Nephron (organoid): ENCODE measurements at regions not wholly inside any gene's neighbourhood (a gene's known extent, or its start where the extent isn't known, plus 50 kb on each side); places are given as distances from the start of the nearest gene placed in this dataset.

Experiments
- H3K27ac Mint-ChIP-seq, 3 experiments: 2 replicates each; pipeline ENCODE4 v1.8.0; 2020; ENCODE audit warnings: mixed read lengths in 3 of 3, mild to moderate bottlenecking in 2 of 3, moderate library complexity in 1 of 3
- H3K27me3 Mint-ChIP-seq: 2 replicates; pipeline ENCODE4 v1.8.0; 2021; ENCODE audit warnings: low read depth, mild to moderate bottlenecking, moderate library complexity, mixed read lengths
- H3K36me3 Mint-ChIP-seq: 2 replicates; pipeline ENCODE4 v1.8.0; 2020; ENCODE audit warnings: low read depth, mixed read lengths
- H3K4me1 Mint-ChIP-seq: 2 replicates; pipeline ENCODE4 v1.8.0; 2020; ENCODE audit warnings: mixed read lengths
- H3K4me3 Mint-ChIP-seq, 3 experiments: 2 replicates each; pipeline ENCODE4 v1.8.0; 2020; ENCODE audit warnings: mild to moderate bottlenecking in 3 of 3, mixed read lengths in 3 of 3, moderate library complexity in 2 of 3
- H3K9me3 Mint-ChIP-seq: 2 replicates; pipeline ENCODE4 v1.8.0; 2020; ENCODE audit warnings: mixed read lengths
- TF ChIP-seq, protein P1 (sequence below), 3 experiments: fragments of 200-600 bp; sonication (generic); IDR thresholded peaks; one replicate each; pipeline ENCODE4 v1.5.0; 2021; ENCODE audit warnings: antibody characterized with exemption in 3 of 3; ENCODE audit not compliant: unreplicated experiment in 3 of 3

DNA sequence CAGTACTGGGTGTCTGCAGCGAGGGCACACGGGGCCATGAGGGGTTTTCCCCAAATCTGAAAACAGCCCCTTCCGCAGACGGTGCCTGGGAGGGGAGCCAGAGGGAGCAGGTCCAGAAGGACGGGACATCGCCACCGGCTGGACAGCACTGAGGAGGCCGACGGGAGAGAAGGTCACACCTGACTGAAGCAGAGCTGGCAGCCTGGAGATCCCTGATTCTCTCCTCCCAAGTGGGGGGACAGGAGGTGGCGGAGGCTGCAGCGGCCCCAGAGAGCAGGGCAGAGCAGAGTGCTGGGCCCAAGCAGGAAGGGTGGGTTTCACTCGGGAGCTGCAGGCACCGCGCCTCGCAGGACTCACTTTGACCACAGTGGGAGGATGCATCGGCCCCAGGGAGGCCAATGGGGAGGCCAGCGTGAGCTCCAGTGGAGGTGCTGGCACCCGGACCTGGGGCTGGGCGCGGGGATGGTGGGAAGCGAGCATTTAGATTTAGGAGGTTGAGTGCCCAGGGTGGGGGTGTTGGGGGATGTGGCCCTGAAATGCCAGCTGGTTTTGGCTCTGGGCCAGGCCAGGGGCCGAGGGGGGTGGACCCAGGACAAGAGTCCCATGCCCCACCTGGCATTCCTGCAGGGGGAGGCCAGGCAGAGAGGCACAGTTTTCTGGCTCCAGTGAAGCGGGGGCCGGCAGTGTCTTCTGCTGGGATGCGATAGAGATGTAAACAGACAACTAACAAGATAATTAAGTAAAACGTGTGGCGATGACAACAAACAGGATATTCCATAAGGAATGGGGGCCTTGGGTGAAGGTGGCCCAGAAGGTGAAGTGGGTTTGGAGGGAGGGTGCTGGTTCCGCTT lies 92.3 kb upstream of the FGF3 start:
- peaks cover 27% of the 10 kb centered on the region for H3K4me1 Mint-ChIP-seq
- no peak overlapping the region for H3K4me3 Mint-ChIP-seq
- H3K9me3 Mint-ChIP-seq = no peaks in the 10 kb centered on the region
- H3K36me3 Mint-ChIP-seq = no peaks in the 10 kb centered on the region
- TF ChIP-seq, protein P1, sequence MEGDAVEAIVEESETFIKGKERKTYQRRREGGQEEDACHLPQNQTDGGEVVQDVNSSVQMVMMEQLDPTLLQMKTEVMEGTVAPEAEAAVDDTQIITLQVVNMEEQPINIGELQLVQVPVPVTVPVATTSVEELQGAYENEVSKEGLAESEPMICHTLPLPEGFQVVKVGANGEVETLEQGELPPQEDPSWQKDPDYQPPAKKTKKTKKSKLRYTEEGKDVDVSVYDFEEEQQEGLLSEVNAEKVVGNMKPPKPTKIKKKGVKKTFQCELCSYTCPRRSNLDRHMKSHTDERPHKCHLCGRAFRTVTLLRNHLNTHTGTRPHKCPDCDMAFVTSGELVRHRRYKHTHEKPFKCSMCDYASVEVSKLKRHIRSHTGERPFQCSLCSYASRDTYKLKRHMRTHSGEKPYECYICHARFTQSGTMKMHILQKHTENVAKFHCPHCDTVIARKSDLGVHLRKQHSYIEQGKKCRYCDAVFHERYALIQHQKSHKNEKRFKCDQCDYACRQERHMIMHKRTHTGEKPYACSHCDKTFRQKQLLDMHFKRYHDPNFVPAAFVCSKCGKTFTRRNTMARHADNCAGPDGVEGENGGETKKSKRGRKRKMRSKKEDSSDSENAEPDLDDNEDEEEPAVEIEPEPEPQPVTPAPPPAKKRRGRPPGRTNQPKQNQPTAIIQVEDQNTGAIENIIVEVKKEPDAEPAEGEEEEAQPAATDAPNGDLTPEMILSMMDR (IDR thresholded peaks at IDR 0.05; ENCODE audit: unreplicated experiment in 3 of 3) = no peak
- H3K27ac Mint-ChIP-seq = peak overlapping the region in 1 of 3 experiments; percentile 75
- H3K27me3 Mint-ChIP-seq = peaks cover 30% of the 10 kb centered on the region

DNA sequence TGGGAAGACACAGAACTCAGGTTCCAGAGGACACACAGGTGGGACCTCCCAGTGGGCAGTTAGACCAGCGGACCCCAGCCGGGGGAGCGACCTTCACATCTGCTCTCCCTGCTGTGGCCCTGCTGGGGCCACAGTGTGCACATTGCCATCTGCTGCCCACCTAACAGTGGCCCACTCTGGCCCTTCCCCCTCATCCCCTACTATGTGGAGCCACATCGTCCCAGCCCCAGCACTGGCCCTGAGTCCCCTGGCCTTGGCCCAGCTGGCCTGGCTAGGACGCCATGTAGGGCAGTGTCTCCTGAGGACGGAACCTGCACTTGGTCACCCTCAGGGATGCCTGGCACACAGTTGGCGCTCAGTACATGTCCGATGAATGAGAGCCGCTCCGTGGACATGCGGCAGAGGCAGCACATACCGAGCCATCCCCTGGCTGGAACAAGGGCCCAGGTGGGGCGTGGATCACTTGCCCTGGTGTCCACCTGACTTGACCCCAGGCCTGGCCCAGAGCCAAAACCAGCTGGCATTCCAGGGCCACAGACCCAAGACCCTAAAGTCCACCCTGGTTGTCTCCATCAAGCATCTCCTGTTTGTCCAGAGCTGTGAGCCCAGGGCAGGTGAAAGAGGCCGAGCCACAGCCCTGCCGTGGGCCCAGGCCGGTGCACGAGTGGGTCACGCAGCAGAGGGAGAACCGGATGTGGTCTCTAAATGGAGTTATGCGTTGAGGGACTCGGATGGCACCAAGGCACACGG lies 93.1 kb upstream of the FGF3 start:
- Mint-ChIP-seq H3K4me1 (peaks cover 21% of the 10 kb centered on the region), H3K27me3 (peaks cover 24% of the 10 kb centered on the region), H3K9me3 (no peaks in the 10 kb centered on the region), H3K36me3 (no peaks in the 10 kb centered on the region), H3K4me3 (no peak overlapping the region), H3K27ac (peak overlapping the region in 1 of 3 experiments; percentile 75)
- TF ChIP-seq, protein P1 (IDR thresholded peaks at IDR 0.05; ENCODE audit: unreplicated experiment in 3 of 3) = no peak

DNA sequence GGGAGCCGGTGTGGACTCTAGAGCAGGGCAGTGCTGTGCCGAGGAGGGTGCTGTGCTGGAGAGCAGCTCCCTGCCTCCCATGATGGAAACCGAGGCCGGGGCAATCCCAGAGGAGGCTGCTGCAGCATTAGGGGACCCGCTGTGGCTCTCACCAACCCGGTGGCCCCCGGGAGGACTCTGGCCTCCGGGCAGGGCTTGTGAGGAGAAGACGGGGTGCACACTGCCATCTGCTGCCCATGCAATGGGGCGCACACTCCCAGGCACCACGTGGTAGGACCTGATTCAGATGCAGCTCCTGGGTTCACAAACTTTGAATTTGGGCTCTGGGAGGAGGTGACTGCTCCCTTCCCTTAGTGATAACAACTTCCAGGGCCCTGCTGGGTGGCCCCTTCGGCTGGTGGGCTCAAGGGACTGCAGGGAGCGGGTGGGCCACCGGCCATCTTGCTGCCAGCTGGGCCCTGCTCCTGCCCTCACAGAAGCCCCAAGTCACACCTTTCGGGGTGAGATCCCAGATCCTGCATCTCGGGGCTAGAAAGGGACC lies 93.8 kb upstream of the FGF3 start:
- Mint-ChIP-seq H3K36me3 (no peaks in the 10 kb centered on the region), H3K4me1 (peaks cover 21% of the 10 kb centered on the region), H3K27ac (no peak overlapping the region), H3K27me3 (peaks cover 29% of the 10 kb centered on the region), H3K4me3 (no peak overlapping the region), H3K9me3 (no peaks in the 10 kb centered on the region)
- TF ChIP-seq, protein P1 (IDR thresholded peaks at IDR 0.05; ENCODE audit: unreplicated experiment in 3 of 3) = peak in 1 of 3 experiments; percentile 32

DNA sequence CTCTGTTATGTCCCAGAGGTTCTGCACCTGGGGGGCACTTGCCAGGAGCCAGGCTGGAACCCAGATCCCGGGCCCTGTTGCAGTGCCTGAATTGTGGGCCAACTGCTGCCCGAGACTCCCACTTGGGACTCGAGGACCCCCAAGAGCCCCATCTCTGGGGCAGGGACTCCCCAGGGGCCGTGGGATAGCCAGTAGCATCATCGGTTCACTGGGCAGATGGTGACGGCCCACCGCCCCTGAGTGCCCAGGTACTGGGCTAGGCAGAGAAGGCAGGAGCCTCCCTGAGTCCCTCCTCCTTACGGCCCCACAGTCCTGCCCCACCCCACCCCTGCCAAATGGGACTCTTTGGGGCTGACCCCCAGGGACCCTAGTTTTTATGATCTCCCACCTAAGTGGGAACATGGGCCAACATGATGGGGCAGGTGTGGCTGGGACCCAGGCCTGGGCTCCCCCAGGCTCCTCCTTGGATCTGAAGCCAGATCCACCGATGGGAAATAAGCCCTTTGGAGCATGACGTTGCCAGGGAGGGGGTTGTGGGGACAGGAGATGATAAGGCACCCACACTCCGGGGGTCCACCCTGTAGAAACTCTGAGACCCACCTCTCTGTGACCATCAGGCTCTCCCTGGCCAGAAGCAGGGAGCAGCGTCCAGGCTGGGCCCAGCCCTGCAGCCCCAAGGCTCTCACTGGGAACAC lies 94.5 kb upstream of the FGF3 start:
- TF ChIP-seq, protein P1 (IDR thresholded peaks at IDR 0.05; ENCODE audit: unreplicated experiment in 3 of 3) = no peak

DNA sequence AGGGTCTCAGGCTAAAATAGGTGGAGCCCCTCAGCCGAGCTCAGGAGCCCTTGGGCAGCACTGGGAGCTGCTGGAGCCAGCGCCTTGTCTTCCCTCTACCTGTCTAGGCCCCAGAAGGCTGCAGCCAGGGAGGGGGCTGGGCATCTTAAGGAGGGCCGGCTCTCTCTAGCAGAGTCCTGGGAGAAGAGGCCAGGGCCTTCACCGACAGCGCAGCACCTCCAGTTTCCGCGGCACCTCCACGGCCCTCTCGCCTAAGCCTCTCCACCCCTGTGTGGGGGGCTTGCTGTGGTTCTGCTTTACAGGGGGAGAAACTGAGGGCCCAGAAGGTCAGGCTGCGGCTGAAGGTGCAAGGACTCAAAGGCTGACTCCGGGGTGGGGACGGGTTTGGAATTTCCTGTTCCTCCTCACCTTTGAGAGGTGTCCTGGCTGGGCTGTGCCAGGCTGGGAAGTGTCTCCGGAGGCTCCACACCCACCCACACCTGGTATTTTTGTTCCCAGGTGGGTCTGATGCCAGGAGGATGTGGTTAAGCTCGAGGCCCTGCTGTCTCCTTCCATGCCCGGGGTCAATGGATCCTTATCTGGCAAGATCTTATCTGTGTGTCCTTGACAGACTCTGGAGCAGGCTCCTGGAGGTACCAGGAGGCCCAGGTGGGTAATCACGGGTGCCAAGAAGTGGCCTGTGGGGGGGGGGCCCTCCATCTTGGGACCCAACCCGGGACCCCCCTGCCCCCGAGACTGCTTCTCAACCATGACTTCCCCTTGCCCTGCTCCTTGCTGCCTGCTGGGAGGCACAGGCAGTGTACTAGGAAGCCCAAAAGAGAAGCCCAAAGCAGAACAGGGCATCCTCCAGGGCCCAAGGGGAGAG lies 95.3 kb upstream of the FGF3 start:
- Mint-ChIP-seq H3K4me1 (peaks cover 18% of the 10 kb centered on the region), H3K4me3 (no peak overlapping the region), H3K36me3 (no peaks in the 10 kb centered on the region), H3K9me3 (no peaks in the 10 kb centered on the region), H3K27ac (peak overlapping the region in 1 of 3 experiments; percentile 34), H3K27me3 (peaks cover 36% of the 10 kb centered on the region)
- TF ChIP-seq, protein P1 (IDR thresholded peaks at IDR 0.05; ENCODE audit: unreplicated experiment in 3 of 3) = no peak

More for the DNA sequence above, 94.5 kb upstream of the FGF3 start:
- Mint-ChIP-seq H3K27ac (no peak overlapping the region), H3K9me3 (no peaks in the 10 kb centered on the region), H3K36me3 (no peaks in the 10 kb centered on the region), H3K27me3 (peaks cover 31% of the 10 kb centered on the region), H3K4me3 (no peak overlapping the region), H3K4me1 (peaks cover 17% of the 10 kb centered on the region)
